TTC549 (cell line): ENCODE measurements at regions not wholly inside any gene's neighbourhood (a gene's known extent, or its start where the extent isn't known, plus 50 kb on each side); places are given as distances from the start of the nearest gene placed in this dataset.
A peak's percentile ranks its signal among the peaks of the same experiment; 100 is the strongest.
"Not testable (repeated sequence)": the region's sequence is repeated elsewhere in the genome, so short reads cannot be mapped to it uniquely, and the experiment has no call there.

ENCODE experiments used
- FAIRE-seq: peaks from 2 replicates; lab custom pipeline; 2012; peaks lifted over from hg19 to GRCh38; lab: Jason Lieb, UNC

DNA sequence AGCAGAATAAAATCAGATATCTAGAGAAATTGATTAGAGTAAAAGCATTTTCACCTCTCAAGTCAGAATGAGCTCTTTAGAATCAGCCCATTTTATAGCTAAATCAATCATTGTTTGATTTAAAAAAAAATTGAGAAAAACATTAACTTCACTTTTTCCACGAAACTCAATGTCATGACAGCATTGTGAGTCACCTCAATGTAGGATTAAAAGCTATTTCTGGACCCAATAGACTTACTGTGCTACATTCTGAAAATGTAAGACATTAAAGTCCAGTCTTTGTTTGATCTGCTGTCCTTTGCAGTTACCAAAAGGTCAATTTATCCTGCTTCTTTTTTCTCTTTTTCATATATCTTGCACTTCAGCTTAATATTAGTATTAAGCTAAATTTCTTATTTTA, 519.4 kb upstream of the ZNF337 start:
- no peak for FAIRE-seq

DNA sequence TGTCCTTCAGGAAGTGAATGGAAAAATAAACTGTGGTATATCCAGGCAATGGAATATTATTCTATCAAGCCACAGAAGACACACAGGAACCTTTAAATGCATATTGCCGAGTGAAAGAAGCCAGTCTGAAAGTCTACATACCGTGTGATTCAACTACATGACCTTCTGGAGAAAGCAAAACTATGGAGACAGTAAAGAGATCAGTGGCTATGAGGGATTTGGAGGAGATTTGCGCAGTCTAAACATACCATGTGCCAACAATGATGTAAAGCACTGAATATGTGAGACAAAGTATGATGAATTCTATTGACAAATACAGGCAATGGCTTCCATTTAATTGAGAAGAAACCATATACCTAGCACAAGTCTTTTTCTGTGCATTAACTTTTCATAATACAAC, 518.3 kb upstream of the ZNF337 start:
- no peak for FAIRE-seq

DNA sequence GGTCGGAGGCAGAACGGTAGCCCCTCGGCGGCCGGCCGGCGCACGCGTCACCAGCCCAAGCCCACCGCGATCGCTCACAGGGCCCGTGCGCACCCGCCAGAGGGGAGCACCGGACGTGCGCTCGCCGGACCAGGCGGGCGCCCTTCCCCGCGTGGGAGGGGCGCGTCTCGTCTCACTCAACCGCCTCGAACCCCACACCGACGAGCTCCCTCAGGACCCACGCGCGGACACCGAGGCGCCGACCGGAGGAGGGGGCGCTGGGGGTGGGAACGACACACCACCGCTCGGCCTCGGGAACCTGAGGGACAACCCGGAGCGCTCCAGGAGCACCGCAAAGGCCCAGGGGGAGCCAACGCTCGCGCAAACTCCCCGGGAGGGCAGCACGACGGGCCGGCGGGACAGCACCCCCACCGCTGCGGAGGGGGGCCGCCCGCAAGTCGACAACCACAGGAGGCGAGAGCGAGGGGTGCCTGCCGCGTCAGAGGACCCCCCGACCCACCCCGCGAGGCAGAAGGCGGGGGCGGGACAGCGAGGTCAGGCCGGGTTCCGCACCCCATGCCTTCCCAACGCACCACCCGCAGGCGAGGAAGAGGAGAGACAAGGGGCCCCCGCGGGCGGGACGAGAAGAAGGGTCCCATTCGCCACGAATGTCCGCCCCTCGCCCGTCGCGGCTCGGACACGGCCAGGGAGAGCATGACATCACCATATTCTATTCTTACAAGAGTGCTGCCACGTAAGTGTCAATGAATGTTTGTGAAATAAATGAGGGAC, 512.7 kb upstream of the ZNF337 start:
- peak; percentile 65 for FAIRE-seq

DNA sequence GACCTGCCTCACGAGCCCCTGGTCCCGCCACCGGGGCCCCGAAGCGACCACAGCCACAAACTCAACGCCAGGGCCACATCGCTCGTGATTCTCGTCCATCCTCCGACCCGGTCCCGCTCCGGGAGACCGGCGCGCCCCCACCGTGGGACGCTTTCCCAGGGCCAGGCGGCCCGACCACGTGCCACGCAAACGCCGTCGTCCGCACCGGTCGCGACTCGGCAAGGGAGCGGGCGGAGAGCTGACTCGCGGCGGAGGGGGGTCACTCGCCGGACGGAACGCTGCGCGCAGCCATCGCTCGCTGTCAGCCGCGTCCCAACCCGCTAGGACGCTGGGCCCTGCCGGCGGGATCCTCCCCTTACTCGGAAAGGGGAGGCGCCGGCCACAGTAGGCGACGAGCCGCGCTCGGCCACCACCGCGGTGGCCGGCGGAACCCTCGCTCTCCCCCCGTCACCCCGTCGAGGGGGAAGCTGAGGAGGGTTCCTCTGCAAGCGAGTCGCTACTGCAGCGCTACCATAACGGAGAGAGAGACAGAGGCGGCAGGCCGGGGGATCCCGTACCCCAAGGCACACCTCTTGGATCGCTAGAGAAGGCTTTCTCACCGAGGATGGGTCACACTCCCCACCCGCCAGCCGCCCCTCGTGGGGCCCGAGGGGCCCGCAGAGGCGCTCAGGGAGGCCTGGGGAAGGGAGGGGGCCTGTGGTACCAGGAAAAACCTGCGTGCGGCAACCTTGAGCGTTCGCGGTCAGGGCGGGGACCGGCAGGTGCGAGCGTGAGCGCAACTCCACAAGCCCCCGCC, 511.8 kb upstream of the ZNF337 start:
- no peak for FAIRE-seq

DNA sequence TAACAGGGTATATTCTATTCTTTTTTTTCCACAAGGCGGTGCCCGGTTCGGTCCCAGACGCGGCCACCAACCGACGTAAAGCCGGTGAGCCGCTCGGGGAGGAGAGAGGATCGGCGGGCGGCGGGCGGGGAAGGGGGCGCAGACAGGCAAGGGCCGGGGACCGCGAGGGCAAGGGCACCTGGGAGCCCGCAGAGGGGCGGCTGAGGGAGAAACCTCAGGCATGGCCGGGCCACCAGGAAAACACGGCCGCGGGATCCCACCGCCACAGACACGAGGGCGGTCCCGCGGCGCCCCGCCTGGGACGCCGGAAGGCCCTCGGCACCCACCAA, 511.3 kb upstream of the ZNF337 start:
- FAIRE-seq, result not testable (repeated sequence)

DNA sequence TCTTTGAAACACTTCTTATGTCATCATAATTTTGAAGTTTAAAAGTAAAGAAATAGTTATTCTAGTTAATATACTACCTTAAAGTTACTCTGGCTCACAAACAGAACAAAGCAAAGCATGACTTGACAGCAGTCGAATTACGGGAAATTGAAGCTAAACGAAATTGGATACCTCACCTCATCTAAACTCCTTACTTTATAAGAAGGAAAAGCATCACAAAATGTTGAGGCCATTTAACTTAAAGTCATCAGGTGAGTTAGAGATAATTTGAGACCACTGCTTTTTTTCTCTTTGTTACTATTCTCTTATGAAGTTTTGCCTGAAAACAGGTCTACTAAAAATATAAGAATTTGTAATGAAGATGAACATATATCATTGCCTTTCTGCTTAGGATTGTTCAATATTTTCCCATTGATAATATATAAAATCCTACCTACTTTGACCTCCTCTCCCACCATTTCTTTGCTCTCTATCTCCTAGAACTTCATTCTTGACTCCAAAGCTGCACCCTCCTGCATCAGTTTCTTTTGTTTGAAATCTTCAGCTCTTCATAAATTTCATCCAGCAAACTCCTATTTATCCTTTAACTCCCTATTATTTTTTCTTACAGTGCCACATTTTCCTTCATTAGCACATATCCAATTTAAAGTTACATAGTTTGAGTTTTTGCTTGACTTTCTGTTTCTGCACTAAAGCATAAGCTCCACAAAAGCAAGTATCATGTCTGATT, 510.7 kb upstream of the ZNF337 start:
- FAIRE-seq, result no peak

DNA sequence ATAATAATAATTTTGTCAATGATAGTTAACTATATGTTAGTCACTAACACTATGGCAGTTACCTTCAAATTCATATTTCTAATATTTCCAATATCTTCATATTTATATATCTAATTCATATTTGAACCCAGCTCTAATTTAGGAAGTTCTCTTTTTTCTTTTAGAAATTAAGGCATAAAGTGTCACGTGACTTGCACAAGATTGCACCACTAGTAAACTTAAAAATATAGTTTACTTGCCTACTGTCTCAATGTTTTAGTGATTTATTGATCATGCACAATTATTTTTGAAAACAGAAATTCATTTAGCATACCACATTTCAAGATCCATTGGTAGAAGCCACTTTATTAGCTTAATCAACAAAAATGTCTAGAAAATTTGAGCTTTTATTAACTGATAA, 508.7 kb upstream of the ZNF337 start:
- FAIRE-seq, result no peak

DNA sequence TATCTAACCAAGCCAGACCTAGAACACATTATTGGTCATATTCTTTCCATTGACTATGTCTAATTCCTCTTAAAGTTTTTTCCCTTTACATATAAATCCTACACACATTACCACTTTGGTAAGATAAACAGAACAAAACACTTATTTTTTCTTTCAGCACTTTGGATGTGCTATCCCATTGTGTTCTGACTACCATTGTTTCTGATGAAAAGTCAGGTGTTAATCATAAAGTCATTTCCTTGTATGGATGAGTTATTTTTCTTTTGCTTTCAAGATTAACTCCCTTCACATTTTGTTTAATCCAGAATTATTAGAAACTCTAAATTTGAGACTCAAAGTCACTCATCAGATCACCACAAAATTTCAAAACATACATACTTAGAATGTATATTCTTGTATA, 504.4 kb upstream of the ZNF337 start:
- FAIRE-seq, result peak; percentile 54

DNA sequence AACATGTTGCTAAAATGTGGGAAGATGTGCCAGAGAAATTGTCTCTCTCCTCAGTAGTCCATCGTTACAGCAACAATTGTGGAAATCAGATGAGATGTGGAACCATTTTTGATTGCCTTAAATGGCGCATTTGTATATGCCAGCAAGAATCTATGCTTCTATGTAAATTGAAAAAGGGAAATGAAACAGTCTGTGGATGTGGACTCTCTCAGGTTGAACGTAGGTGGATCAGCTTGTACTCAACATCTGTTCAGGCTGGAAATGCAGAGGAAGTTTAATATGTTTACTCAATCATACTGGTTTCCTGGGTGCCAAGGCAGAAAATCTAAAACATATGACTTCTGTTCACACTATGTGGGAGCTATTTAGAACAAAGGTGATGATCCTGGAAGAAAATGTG, 490.7 kb upstream of the ZNF337 start:
- FAIRE-seq, result not testable (repeated sequence)

DNA sequence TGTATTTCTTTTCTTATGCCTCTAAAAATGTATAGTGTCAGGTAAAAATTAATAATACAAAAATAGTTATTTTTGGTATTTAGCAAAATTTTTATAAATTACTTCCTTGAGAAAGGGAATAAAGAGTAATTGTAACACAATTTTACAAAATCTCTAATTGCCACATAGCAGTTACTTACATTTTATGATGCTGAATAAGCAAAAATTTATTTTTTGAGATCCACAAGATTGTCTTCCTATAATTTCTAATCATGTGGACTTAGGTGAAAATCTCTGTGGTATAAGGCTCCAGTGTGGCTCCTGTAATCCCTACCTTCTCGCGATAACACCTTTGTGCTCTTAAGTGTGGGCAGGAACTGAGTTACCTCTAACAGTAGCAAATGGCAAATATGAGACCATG, 487.1 kb upstream of the ZNF337 start:
- FAIRE-seq, result not testable (repeated sequence)

DNA sequence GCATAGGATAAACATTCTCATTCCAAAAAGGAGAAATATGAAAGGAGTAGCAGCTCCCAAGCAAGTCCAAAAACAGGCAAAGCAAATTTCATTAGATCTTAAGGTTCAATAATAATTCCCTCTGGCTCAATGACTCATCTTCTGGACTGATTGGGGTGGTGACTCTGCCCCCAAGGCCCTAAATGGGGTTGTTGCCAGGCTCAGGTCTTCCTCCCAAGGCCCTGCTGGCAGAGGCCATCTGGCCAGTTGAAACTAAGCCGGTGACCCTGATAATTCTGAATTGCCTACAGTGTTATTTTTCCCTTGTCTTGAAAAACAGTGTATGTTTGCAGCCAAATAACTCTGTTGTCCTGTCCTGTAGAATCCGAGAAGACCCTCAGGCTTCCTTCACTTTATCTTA, 484.7 kb upstream of the ZNF337 start:
- not testable (repeated sequence) for FAIRE-seq

DNA sequence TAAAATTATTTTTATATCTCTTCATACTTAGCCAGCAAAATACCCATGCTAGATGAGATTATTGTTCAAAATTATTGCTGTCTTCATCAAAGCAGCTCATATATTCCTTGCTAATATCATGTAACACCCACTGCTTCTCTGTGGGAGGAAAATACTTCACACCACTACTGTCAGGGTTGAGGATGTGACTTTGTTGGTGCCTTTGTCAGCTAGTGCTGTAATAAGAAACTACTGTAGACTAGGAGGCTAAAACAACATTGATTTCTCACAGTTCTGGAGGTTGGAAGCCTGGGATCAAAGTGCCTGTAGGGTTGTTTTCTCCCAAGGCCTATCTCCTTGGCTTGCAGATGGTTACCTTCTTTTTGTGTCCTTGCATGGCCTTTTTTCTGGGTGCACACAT, 475.2 kb upstream of the ZNF337 start:
- FAIRE-seq, result not testable (repeated sequence)

DNA sequence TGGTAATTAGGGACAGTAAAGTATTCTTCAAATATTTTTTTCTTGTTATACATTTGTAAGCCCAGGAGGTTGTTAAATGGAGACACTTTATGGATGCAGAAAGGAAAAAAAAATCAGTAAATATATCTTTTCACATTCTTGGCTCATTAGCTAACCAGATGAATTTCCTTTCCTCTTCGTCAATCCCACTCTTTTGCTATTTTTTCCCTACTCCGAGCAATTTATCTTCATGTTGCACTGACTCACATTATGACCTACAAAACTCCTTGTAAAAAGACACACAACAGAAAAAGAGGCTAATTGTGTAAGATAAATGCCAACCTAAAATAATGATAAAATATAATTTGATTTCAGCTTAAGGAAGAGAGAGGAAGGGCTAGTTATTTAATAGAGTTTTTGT, 472.9 kb upstream of the ZNF337 start:
- no peak for FAIRE-seq

DNA sequence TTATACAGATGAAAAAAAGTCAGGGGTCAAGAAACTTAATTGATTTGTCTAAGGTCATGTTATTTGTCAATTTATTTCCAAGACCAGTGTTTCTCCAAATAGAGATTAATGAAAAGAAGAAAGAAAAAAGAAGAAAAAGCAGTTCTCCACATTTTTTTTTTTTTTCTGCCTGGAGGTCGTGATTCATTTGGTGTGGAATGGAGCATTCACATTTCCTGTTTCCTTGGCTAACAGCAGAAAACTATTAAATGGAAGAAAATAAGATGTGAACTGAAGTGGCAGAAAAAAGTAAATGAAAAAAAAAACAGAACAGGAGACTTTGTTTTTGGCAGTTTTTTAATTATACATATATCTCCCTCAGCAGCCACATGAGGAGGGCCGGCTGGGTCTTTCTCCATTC, 470.8 kb upstream of the ZNF337 start:
- no peak for FAIRE-seq

DNA sequence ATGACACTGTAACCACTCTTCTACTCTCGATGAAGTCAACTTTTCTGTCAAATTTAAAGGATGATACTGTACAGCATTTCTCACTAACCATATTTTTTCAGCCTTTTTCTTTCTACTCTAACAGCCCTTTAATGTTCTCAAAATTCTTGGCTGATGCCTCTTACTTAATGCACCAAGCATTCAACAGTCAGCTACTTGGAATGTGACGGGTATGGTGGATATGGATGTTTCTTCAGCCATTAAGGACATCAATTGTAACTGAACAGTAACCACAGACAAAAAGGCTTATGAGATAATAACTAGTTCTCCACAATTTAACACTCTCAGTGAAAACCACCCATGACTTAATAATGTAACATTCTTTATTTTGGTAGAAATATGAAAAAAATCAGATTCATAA, 467.2 kb upstream of the ZNF337 start:
- no peak for FAIRE-seq

DNA sequence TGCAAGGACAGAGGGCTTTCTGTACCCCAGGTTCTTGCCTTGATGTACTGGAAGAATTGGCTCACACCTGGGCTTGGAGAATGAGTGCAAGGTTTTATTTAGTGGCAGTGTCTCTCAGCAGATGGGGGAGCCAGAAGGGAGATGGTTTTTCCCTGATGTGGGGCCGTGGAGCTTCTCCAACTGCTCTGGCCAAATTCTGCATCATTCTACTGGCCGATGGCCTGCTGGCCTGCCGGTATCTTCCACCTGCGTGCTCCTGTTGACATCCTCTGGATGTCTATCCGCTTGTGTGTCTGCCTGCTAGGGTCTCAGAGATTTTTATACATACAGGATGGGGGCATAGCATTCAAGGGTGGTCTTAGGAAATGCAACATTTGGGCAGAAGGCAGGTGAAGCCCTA, 466.5 kb upstream of the ZNF337 start:
- FAIRE-seq, result not testable (repeated sequence)

DNA sequence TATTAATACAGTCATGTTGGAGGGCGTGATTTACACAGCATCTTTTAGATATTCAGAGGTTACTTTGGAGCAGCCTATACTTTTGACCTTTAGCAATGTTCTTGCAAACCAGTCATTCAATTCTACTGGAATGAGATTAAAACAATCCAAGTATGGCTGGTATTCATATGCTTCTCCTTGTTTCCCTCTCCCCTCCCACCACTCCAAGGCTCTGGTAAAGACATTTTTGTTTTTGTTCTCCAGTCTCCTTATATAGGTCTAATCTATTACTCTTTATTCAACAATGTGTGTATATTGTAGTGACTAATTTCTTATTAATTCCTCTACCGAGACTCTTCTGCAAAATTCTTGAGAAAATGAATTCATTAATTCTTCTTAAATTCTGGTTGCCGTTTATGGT, 465.1 kb upstream of the ZNF337 start:
- FAIRE-seq, result not testable (repeated sequence)

DNA sequence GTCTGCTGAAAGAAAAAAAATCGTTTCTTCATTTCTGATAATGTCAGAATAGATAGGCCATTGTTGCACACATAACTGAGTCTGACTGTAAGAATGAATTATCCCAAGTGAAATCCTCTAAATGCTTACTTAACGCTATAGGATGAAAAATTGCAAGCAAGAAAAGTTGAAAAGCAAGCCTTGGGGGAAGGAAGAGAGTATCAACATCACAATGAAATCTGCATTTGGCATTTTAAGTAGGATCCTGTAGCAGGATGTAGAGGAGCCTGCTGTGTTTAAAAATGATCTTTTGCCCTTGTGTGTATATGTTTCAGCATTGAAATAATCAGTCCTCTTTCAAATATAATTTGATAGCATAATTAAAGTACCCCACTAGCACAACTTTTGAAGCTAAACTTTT, 464.3 kb upstream of the ZNF337 start:
- peak; percentile 37 for FAIRE-seq

DNA sequence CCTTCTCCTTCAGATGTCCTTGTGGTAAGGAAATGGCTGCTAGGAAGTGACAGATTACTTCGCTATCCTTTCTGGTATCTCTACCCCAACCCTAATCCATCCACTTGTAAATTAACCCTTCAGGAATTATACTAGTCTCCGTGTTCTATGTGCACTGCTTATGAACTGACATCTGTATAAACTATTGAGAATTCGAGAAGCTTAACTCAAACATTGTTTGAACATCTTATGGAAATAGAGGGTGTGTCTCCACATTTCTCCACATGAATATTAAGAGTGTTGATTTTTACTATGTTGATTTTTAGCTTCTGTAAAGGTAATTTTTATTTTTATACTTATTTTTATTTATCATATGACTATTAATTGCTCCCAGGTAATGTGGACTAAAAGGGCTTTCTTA, 457.6 kb upstream of the ZNF337 start:
- FAIRE-seq, result no peak

DNA sequence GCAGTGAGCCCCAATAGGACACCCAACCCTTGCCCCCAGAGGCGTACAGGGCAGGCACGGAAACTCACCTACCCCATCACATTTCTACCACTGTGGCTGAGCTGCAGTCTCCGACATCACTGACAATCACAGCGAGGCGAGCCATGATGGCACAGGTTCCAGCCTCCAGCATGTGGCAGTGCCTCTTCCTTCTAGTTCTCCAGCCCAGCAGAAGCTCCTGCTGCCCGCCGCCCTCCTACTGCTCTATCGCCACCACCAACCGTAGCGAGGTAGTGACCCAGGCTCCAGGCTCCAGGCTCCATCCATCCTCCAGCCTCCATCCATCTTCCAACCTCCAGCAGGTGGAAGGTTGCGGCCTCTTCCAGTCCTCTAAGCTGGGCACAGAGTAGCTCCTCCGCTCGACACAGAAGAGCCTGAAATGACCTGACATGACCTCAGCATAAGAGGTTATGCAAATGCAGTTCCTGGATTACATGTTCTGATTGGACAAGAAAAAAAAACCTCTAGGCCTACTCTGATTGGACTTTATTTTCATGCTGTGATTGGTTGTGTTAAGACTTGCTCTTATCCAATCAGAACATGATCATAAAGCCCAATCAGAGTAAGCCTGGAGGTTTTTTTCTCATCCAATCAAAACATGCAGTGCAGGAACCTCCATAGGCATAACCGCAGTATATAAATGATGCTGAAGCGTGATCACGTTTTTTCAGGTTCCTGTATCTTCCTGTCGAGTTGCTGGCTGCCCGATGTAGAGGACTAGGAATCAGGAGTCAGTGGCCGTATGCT, 438.9 kb upstream of the ZNF337 start:
- FAIRE-seq, result no peak

DNA sequence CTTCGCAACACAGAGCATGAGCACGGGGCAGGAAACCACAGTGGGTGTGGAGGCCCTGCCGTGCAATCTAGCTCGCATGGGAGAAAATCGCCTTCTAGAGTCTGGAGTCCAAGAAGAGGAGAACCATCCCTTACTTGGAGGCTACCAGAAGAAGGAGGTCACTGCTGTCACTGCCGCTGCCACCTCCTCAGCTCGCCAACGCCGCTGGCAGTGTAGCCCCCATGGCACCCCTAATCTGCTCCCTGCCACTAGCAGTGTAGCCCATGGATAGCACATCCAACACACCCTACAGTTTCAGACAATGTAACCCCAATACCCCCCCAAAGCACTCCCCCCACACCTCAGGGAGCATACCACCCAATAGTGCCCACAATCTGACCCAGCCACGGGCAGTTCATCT, 438.0 kb upstream of the ZNF337 start:
- FAIRE-seq, result no peak

DNA sequence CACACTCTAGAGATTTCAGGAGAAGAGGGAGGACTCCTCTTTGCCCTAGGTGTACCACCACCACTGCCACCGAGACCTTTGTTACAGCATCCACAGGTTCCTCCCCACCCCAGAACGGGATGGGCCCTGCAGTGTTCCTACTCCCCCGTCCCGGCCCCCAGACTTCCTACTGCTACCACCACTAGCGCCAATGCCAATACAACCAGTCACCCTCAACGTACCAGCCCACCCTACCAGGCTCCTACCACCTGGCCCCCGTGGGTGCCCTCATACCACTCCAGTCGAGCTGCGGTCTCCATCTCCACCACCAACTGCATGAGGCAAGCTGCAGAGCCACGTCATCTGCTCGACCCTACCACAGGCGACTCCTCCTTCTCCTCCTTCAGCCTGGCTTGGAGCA, 437.1 kb upstream of the ZNF337 start:
- FAIRE-seq, result not testable (repeated sequence)
